HG03135 (cell line): ENCODE measurements at regions not wholly inside any gene's neighbourhood (a gene's known extent, or its start where the extent isn't known, plus 50 kb on each side); places are given as distances from the start of the nearest gene placed in this dataset.

Experiments used
- ATAC-seq: cut with Tn5 transposase; IDR thresholded peaks from one replicate; pipeline ENCODE4 v1.9.1; 2021; ENCODE audit warnings: mild to moderate bottlenecking, moderate library complexity; ENCODE audit not compliant: unreplicated experiment

DNA sequence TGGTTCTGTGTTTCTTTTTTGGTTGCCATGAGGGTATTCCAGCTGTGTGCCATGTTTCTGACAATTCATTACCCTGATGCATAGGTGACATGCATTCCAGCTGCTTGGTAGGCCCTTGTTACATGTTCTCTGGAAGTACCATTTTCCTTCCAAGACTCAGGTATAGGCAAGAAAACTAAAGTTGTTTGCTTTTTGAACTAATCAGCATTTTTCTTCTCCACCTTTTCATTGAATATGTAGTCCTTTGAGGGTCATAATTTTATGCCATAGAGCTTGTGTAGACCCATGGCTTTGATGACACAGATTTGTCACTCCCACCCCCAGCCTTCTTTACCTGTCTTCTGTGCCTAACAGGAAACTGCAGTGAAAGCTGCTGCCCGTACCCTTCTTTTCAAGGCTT is 339.2 kb downstream of the MED10 start:
- ATAC-seq: no peak

DNA sequence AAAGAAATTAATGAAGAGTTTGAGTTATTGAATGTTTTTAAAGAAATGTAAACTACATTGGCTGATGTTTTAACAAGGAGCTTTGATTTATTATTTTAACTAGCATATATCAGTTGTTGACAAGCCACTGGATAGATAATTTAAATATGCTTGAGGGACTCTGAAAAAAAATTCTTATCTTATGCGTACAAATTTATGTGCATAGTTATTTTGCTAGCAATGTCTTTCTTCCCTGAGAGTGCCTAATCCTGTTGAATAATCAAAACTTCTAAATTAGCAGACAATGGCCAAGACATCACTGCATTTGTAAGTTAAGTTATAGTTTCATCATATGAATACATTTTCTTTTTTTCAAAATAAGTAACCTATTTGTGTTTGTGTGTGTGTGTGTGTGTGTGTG is 342.3 kb downstream of the MED10 start:
- ATAC-seq: no peak

DNA sequence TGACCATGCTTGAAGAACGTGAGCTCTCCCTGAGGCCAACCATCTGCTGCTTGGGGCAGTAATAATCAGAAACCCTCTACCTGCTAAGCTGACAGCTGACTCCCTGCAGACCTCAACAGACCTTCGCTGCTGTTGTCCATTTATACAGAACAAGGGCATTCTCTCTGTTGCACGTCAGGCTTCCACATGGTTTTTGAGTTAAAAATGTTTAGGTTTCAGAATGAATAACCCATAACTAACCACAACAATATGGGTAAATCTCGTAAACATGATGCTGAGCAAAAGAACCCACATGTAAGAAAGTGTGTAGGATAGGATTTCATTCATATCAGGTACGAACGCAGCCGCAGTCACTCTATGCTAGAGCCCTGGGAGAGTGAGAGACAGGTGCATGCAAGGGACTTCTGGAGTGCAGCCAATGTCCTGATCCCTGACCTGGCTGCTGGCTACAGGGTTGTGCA is 348.5 kb downstream of the MED10 start:
- no peak for ATAC-seq

DNA sequence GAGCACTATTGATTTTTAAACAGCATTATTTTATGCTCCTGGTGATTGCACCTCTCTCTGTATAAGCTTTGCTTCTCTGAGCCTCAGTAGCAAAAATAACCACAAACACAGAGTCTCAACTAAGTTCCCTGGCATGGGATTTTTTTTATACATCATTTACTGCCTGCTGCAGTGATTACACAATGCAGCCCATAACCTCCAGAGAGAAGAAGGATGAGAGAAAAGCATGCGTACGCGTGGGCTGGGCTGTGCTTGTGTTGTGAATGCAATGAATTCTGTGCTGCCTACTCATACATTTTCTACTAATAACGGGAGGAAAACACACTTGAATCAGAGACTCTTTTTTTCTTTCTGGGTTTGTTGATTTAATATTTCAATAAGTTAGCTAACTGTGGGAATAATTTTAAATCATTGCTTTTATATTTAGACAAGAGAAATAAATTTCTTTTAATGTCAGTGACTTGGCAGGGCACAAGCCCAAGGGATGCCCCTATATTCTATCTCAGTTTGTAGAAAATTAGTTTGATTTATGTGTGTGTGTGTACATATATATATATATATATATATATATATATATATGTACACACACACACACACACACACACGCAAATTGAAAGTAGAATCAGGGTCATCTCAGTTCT is 351.5 kb downstream of the MED10 start:
- ATAC-seq: no peak

DNA sequence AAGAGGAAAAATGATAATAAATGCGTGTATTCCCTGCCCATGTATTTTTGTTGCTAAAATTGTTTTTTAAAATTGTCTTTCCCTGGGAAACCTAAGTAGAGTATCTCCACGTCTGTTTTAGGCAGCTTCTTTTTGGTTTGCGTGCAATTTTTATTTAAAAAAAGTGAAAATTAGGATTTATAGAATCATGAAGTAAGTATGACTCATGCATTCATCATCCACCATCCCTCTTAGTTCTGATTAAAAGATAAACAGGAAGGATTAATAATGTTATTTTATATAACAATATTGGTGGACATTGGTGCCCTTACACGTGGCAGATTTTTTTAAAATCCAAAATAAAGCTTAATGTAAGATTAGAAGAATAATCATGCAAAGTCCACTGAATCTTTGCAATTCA is 358.7 kb downstream of the MED10 start:
- ATAC-seq: no peak

DNA sequence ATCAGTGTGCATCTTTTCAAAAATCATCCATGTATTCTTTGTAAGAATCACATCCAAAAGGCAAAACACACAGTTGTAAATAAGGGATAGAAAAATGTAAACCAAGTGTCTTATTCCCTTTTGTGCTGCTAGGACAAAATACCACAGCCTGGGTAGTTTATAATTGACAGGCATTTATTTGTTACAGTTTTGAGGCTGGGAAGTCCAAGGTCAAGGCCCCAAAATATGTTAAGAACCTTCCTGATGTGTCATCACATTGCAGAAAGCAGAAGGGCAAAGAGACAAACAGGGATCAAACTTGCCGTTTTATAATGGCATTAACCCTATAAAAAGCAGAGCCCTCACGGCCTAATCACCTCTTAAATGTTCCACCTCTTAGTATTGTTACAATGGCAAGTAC is 364.8 kb downstream of the MED10 start:
- ATAC-seq: no peak

DNA sequence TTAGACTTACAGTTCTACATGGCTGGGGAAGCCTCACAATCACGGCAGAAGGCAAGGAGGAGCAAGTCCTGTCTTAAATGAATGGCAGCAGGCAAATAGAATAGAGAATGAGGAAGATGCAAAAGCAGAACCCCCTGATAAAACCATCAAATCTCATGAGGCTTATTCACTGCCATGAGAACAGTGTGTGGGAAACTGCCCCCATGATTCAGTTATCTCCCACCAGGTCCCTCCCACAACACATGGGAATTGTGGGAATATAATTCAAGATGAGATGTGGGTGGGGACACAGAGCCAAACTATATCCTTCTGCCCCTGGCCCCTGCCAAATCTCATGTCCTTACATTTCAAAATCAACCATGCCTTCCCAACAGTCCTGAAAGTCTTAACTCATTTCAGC is 367.1 kb downstream of the MED10 start:
- ATAC-seq: no peak

DNA sequence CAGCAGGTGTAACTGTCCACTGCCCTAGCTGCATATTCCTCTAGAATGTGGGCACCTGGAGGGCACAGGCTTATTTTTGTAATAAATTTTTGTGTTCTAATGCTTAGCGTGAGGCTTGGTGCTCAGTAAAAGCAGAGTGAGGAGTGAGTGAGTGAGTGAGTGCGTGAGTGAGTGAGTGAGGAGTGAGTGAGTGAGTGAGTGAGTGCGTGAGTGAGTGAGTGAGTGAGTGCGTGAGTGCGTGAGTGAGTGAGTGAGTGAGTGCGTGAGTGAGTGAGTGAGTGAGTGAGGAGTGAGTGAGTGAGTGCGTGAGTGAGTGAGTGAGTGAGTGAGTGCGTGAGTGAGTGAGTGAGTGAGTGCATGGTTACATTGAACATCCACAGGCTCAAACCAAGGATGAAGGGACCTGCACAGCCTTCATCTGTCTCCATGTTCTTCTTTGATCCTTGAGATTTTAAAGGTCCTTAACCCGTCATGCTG is 371.5 kb downstream of the MED10 start:
- ATAC-seq: no peak

DNA sequence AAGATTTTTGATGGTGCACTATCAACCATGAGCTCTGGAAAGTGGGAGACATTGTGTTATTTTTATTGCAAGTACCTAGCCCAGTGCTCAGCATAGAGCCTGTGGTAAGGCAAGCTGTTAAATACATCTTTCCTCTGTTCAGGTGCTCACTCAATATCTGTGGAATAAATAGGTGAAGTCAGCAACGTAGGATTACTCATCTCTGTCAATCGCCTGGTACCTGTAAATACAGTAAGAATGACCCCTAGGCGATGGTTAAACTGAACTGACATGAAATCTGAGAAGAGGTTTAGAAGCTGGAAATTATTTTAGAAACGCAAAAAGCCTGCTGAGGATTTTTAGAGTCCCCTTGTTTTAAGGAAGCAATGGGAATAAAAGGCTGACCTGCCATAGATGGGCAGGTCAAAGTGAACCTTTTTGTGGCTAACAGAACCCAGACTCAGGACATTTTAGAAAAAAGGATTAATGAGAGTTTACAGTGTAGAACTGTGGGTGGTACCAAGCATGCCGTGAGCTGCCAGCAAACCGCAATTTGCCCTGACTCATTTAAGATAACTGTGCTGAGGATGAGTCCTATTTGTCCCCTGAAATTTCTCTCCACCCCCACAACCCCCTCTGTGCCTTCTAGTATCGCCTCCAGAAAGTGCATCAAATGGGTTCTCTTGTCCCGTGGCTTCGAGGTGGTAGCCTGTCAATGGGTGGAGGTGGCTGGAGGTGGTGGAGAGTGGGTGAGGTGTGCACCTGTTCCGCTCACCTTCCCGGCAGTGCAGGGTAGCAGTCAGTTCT is 375.1 kb downstream of the MED10 start:
- ATAC-seq: no peak

DNA sequence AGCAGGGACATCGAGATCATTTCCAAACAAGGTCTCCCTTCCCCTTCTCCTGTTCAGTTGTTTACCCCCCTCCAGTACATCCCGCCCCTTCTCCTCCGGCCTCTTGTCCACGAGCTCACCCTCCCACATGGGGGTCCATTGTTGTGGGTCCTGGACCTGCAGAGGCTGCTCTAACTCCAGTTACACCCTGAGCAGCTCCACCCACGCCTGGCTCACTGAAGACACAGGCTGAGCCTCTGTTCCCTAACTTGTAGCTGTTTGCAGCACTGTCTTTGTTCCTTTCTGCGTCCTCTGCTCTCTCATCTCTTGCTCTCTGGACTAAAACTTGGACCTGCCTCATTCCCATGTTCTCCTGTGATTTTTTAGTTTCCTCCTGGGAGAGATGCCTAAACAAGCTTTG is 377.5 kb downstream of the MED10 start:
- ATAC-seq: no peak

DNA sequence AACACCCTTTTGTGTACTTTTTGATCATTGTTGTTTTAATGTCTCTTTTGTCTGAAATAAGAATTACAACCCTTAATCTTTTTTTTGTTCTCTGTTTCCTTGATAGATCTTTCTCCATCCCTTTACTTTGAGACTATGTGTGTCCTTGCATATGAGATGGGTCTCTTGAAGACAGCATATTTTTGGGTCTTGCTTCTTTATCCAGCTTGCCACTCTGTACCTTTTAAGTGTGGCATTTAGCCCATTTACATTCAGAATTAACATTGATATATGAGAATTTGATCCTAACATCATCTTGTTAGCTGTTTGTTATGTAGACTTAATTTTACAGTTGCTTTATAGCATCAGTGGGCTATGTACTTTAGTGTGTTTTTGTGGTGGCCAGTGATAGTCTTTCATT is 382.5 kb downstream of the MED10 start:
- ATAC-seq: no peak

DNA sequence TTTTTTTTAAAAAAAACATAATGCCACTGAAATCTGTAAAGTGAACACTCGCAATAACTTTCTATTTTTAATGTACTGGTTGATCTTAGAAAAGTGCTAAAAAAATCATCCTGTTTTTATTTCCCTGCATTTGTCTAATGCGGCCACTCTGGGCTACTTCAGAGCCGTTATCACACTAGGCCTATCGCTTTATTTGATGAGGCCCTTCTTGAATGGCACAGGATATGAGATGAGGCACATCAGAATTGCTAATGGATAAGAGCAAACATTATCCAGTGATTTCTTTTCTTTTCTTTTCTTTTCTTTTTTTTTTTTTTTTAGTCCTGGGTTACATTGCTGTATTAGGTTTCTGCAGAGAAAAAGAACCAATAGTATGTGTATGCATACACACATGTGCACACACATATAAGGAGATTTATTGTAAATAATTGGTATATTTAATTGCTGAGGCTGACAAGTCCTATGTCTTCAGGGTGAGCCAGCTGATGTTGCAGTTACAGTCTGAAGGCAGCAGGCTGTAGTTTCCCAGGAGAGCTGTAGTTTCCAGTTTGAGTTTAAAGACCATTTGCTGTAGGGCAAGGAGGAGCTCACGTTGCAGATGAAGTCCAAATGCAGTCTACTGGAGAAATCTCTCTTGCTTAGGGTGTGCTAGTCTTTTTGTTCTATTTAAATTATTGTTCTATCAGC is 391.7 kb downstream of the MED10 start:
- no peak for ATAC-seq

DNA sequence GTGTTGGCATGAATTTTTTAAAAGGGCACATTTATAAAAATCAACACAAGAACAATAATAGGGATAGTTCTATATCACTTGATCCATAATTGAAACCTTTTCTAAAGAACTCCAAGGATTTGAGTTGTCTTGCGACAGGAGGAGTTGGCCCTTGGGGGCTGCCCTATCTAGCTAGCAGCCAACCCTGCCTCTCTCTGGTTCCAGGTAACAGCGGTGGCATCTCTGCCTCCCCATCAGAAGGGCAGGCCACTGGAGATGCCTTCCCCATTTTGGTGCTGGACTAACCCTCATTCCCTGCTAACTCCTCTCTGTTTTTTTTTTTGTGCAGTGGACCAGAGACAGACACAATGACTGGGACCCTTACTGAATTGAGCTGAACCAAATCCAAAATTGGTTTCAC is 393.0 kb downstream of the MED10 start:
- no peak for ATAC-seq

DNA sequence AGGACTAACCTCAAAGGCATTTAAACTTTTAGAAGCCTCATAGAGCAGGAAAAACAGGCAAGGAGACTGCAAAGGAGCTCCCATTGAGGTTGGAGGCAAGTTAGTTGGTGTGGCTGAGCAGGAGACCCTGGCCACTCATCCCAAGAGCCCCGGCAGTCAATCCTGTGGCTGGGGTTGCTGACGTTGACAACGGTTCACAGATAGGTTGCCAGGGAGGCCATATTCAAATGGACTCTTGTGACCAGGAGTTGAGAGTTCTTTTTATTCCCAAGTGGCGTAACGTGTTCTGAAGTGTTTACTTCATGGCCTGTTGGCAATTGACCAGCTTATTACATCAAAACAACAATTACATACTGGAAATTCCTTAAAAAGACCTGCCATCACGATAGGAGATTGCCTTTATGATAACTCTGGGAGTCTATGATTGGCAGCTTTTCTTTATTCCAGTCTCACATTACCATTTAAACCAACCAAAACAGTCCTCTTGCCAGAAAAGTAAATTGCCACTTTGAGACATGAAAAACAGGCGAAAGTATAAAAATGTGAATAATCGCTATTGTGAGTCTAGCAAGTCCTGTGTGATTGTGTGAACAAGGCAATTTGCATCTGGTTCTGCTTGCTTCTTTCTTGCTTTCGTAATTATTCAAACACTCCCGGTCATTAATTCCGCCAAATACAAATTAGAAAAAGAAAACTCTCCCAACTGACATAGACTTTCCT is 394.9 kb downstream of the MED10 start:
- no peak for ATAC-seq

DNA sequence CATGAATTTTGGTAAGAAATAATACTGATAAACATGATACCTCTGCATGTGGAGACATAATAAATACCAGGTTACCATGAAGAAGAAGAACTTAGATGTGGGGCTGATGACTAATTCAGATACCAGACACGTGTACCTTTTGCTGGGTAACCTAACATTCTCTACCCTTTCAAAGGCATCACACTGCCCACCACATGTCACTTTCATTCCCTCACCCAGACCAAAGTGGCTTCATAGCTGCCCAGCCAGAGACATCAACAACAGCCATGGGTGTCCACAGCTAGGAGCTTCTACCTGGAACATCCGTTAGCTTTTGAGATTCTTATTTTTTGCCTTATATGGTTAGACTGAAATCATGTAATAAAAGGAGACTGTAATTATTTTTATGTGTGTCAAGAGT is 396.8 kb downstream of the MED10 start:
- no peak for ATAC-seq

DNA sequence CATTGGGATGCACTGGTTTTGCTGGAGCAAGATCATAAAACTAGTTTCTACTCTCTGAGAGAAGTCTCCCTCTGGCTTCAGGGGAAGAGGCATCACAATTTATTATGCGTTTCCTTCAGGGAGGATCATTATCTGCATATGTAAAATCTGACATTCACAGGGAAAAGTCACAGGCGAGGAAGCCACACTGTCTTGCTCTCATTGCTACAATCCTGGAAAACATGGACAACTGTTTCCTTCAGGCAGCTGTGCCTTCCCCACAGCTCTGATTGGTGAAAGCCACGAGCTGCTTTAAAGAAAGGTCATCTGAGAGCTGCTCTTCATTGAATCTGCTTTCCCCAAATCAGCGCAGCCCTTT is 397.8 kb downstream of the MED10 start:
- no peak for ATAC-seq

DNA sequence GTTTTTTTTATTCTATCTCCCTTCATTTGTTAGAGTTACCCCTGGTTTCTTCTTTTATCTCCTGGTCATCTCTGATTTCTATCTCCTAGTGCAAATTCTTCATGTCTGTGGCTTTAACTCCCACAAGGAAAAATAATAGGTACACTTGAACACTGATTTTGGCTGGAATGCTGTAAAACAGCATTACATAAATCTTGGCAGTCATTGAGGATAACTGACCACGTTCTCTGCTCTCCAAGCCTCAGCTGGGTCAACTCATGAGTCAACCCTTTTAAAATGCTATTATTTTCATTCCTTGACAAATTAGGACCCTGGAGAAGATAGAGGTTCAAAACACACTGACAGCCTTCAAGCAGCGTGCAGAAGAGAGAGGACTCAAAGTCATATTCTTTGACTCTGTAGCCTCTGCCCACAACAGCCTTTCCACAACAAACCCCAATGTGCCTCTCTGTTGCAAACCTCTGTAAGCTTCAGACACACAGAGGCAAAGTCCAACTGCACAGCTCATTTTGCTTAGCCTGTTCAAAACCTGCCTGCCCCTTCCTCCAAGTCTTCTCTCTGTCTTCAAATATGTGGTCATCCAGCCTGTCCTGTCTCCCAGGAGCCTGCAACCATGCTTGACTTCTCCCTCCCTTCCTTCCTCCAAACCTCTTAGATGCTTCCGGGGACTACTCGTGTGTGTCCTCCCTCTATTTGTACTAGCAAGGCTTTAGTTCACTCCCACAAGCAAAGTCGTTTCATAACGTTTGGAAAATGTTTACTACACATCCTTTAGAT is 398.4 kb downstream of the MED10 start:
- no peak for ATAC-seq

DNA sequence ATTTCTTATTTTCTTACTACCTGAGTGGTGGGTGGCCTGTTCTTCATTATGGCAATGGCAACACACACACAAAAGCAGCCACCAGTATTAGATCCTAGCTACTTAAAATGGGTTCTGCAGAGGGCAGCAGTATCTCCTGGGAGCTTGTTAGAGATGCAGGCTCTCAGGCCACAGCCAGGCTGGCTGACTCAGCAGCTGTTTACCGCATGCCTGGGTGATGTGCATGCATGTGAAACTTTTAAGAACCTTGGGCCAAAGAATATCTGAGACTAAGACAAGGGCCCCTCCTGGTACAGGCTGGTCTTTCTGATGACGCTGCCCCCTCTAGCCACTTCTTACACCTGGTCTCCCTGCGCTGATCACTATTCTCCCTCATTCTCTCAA is 399.0 kb downstream of the MED10 start:
- no peak for ATAC-seq

DNA sequence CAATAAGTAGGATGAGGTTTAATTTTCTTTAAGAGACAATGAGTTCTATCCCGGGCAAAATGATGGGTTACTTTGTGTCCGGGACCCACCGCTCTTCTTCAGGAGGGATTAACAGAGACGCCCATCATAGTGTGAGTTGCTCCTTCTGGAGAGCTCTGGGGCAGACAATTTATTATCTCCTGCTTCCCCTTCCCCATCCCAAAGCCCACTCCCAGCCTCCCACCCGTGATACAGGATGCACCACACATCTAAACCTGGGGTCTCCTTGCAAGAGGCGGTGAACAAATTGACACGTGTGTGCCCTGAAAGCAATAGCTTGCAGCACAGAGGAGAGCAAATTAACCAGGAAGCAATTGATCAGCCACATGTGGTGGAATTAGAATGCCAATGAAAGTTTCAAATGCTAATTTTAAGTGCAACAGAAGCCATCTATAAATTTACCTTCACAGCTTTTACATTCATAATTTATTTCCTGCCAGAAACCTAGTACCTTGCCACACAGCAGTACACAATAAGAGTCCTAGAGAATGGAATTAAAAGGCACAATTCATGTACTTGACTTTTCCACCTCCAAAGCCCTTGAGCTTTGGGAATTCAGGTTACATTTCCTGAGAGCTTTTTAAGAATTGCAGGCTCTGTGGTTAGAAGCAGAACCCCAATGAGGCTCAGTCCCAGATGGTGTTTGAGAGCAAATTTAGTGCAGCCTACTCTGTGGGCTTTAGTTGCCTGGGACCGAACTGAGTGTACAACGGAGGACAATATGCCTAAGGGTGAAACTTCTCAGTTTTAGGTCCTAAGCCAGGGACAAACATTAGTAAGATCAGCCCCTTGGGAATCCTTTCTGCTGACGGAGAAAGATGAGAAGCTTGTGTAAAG is 399.6 kb downstream of the MED10 start:
- ATAC-seq: no peak

DNA sequence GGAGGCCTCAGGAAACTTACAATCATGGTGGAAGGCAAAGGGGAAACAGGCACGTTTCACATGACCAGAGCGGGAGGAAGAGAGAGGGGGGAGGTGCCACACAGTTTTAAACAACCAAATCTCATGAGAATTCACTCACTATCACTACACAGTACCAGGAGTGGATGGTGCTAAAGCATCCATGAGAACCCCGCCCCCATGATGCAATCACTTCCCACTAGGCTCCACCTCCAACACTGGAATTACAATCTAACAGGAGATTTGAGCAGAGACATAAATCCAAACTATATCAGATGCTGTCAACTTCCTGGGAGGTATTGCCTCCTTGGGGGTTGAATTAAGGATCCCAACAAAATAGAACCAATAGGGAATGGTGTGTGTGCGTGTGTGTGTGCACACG is 407.1 kb downstream of the MED10 start:
- no peak for ATAC-seq
